RWPE2 (cell line): ENCODE measurements at regions not wholly inside any gene's neighbourhood (a gene's known extent, or its start where the extent isn't known, plus 50 kb on each side); places are given as distances from the start of the nearest gene placed in this dataset.

Experiments
- ATAC-seq: fragments of 200-7000 bp; cut with Tn5 transposase; 3 replicates; pipeline ENCODE4 v1.9.1; 2021; ENCODE audit warnings: low read depth
- DNase-seq: peaks from one replicate; pipeline ENCODE4 v3.0.0-alpha.2; 2020; ENCODE audit warnings: low spot score
- H3K27ac ChIP-seq: fragments of 450-650 bp; 2 replicates; pipeline ENCODE4 v1.5.1; 2017; ENCODE audit warnings: mild to moderate bottlenecking; ENCODE audit not compliant: poor library complexity, severe bottlenecking
- H3K27me3 ChIP-seq: fragments of 250-450 bp; sonication (Bioruptor Pico); 2 replicates; pipeline ENCODE4 v1.5.1; 2021; ENCODE audit warnings: mild to moderate bottlenecking, moderate library complexity; ENCODE audit not compliant: insufficient read depth, poor library complexity, severe bottlenecking
- H3K36me3 ChIP-seq: fragments of 250-450 bp; sonication (Bioruptor Pico); 2 replicates; pipeline ENCODE4 v1.5.1; 2020; ENCODE audit warnings: low read depth, mild to moderate bottlenecking, moderate library complexity
- H3K4me1 ChIP-seq: fragments of 250-450 bp; sonication (Bioruptor Pico); 2 replicates; pipeline ENCODE4 v1.5.1; 2021; ENCODE audit warnings: mild to moderate bottlenecking, moderate library complexity; ENCODE audit not compliant: insufficient read depth, poor library complexity, severe bottlenecking
- H3K4me3 ChIP-seq: fragments of 250-450 bp; sonication (Bioruptor Pico); 2 replicates; pipeline ENCODE4 v1.5.1; 2021; ENCODE audit warnings: mild to moderate bottlenecking, moderate library complexity; ENCODE audit not compliant: severe bottlenecking
- H3K9me3 ChIP-seq: fragments of 250-450 bp; sonication (Bioruptor Pico); 2 replicates; pipeline ENCODE4 v1.5.1; 2021; ENCODE audit warnings: mild to moderate bottlenecking, moderate library complexity; ENCODE audit not compliant: severe bottlenecking
- CTCF ChIP-seq: fragments of 450-650 bp; IDR thresholded peaks from one replicate; pipeline ENCODE4 v1.5.1; 2017; ENCODE audit warnings: mild to moderate bottlenecking, moderate library complexity; ENCODE audit not compliant: poor library complexity, severe bottlenecking

DNA sequence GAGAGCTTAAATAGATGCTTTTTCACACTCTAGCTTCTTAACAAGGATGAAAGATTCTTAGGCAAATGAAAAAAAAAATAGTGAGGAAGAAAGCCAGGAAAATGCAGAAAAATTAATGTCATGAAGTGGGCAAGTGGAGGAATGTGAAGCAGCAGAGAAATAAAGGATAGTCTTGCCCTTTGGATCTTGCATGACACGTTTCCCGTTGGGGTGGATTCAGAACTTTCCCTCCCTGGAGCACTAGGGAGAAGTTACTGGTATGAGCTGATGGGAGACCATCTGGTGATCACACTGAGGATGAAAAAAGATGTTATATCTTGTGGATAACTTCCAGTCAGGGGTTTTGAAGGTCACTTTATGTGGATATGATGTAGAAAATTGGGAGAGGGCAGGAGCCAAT is 361.8 kb upstream of the ROPN1 start:
- Histone ChIP-seq H3K27ac (no peak overlapping the region), H3K27me3 (peaks cover 18% of the 10 kb centered on the region), H3K4me1 (no peaks in the 10 kb centered on the region), H3K9me3 (no peaks in the 10 kb centered on the region), H3K36me3 (no peaks in the 10 kb centered on the region), H3K4me3 (no peak overlapping the region)
- no peak for TF ChIP-seq CTCF
- DNase-seq (no peak), ATAC-seq (no peak)

GRCh38 chr3:124354150-124354549 is 362.2 kb upstream of the ROPN1 start:
- ATAC-seq (no peak), DNase-seq (no peak)
- no peak overlapping the region for H3K27ac ChIP-seq
- no peaks in the 10 kb centered on the region for H3K9me3 ChIP-seq
- H3K27me3 ChIP-seq = peaks cover 18% of the 10 kb centered on the region
- no peak overlapping the region for H3K4me3 ChIP-seq
- no peaks in the 10 kb centered on the region for H3K4me1 ChIP-seq
- TF ChIP-seq CTCF = no peak
- no peaks in the 10 kb centered on the region for H3K36me3 ChIP-seq

GRCh38 chr3:124358156-124358555 is 366.2 kb upstream of the ROPN1 start:
- no peak for ATAC-seq
- TF ChIP-seq CTCF = no peak

GRCh38 chr3:124360155-124360554 is 368.2 kb upstream of the ROPN1 start:
- no peaks in the 10 kb centered on the region for H3K9me3 ChIP-seq
- no peak overlapping the region for H3K27ac ChIP-seq
- peaks cover 14% of the 10 kb centered on the region for H3K27me3 ChIP-seq
- TF ChIP-seq CTCF = no peak
- H3K36me3 ChIP-seq = no peaks in the 10 kb centered on the region
- no peak overlapping the region for H3K4me3 ChIP-seq
- ATAC-seq (no peak), DNase-seq (no peak)
- no peaks in the 10 kb centered on the region for H3K4me1 ChIP-seq

More at GRCh38 chr3:124358156-124358555, 366.2 kb upstream of the ROPN1 start:
- no peak overlapping the region for H3K27ac ChIP-seq
- H3K4me1 ChIP-seq = no peaks in the 10 kb centered on the region
- no peaks in the 10 kb centered on the region for H3K9me3 ChIP-seq
- peaks cover 26% of the 10 kb centered on the region for H3K27me3 ChIP-seq
- no peak overlapping the region for H3K4me3 ChIP-seq
- H3K36me3 ChIP-seq = no peaks in the 10 kb centered on the region
- no peak for DNase-seq

GRCh38 chr3:124360563-124360962 is 368.6 kb upstream of the ROPN1 start:
- Histone ChIP-seq H3K36me3 (no peaks in the 10 kb centered on the region), H3K27ac (no peak overlapping the region), H3K9me3 (no peaks in the 10 kb centered on the region), H3K4me1 (no peaks in the 10 kb centered on the region), H3K27me3 (peaks cover 13% of the 10 kb centered on the region), H3K4me3 (no peak overlapping the region)
- ATAC-seq (no peak), DNase-seq (no peak)
- TF ChIP-seq CTCF = no peak
